HUDEP-2 (cell line): ENCODE measurements at regions not wholly inside any gene's neighbourhood (a gene's known extent, or its start where the extent isn't known, plus 50 kb on each side); places are given as distances from the start of the nearest gene placed in this dataset.
A peak's percentile ranks its signal among the peaks of the same experiment; 100 is the strongest.
"Not testable (repeated sequence)": the region's sequence is repeated elsewhere in the genome, so short reads cannot be mapped to it uniquely, and the experiment has no call there.

Experiments used
- DNase-seq, 76 experiments: peaks; one replicate each; lab custom pipeline; 2025; ENCODE audit not compliant: unreplicated experiment in 76 of 76; lab: John Stamatoyannopoulos, UW

DNA sequence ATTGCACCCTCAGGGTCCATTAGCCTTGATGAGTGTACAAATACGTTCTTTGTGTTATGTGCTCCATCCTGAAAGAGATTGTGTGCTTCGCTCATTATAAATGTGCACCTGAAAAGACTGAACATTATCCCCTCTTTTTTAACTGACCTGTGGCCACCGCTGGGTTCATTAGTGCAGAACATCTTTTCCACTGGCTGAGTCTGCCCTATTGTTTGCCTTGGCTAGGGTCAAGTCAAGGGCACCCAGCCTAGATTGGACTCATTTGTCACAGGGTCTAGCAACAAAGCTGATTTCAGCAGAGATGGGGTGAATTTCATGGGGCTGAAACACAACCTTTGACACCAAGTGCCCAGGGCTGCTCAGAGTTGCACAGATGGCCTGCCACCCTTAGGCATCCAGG, 764.1 kb upstream of the ARRDC3 start:
- no peak for DNase-seq

DNA sequence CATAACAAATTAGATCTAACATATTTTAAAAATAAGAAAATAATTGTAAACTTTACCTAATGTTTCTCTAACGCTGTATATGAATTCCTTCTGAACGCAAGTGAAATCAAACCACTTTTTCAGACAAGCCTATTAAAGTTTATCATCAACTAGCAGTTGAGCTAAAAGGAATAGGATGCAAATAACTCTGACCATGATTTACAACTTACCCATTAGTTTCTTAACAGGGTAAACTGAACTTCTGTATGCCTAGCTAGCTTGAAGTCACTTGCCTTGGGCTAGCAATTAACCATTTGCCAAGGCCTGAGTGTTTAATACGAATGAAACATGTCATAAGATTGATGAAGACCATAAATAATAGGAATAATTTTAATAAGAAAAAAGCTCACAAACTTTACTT, 762.7 kb upstream of the ARRDC3 start:
- no peak for DNase-seq

DNA sequence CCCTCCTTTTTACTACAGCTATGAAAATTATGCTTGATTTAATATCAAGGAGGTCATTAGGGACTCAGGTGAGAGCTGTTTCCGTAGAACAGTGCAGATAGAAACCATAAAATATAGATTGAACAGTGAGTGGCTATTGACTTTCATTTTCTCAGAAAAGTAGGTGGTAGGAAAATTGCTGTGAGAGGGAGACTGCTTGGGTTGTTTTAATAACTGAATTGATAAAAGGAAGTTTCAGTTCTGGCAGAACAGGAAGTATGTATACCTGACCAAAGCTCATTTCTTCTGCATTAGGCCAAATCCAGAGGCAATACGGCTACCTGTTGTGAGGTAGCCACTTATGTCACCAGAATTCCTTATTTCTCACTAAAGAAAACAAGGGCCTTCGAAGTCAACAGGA, 761.7 kb upstream of the ARRDC3 start:
- no peak for DNase-seq

DNA sequence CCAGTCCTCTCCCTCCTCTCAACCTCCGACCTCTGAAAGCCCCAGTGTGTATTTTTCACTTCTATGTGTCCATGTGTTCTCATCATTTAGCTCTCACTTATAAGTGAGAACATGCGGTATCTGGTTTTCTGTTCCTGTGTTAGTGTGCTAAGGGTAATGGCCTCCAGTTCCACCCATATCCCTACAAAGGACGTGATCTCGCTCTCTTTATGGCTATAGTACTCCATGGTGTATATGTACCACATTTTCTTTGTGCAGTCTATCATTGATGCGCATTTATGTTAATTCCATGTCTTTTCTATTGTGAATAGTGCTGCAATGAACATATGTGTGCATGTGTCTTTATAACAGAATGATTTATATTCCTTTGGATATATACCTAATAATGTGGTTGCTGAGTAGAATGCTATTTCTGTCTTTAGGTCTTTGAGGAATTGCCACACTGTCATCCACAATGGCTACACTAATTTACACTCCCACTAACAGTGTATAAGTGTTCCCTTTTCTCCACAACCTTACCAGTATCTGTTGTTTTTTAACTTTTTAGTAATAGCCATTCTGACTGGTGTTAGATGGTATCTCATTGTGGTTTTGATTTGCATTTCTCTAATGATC, 749.3 kb upstream of the ARRDC3 start:
- DNase-seq = not testable (repeated sequence)

DNA sequence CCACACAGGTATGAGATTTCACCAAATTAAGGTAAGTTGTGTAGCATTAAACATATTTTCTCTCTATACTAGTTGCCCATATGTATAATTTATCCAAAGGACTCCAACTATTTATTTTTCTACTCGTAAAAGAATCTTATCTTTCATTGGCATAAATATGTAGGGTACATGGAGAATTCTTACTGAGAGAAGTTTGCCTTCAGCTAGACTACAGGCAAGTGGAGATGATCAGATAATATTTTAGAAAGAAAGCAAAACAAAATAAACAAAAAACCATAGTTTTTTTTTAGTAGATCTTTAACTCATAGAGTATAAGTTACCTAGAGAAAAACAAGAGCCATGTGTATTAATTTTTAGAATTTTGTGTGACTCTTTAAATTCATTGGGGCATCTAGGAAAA, 743.1 kb upstream of the ARRDC3 start:
- no peak for DNase-seq

DNA sequence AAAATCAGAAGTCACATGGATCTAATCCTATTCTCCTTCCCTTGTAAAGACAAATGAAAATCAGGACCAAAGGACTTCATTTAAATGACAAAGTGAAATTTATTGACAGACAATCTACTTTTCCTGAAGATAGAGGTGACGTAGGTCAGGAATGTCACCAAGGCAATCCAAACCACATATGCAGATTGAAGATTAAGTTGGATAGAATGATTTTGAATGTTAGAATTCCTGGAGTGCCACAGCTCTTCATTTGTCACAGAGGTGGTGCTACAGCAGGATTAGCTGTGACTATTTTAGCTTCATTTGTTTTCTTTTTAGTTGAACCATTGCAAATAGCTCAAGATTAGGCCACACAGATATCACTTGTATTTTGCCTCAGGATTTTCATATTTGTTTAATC, 736.0 kb upstream of the ARRDC3 start:
- no peak for DNase-seq

DNA sequence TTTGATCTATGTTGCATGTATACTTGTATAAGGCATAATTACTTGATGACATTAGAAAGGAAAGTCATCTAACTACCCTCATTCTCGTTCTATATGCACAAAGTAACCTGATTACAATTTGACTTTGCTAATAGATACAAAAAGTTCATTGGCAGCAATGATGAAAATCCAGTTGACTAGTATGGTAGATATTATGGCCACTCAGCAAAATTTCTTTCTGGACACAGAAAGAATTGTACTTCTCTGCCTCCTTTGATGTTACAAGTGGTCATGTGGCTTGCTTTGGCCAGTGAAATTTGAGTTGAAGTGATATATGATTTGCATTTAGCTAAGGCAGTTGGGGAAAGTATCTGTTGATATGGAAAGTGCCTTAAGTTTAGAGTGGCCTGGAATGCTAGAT, 723.7 kb upstream of the ARRDC3 start:
- no peak for DNase-seq

DNA sequence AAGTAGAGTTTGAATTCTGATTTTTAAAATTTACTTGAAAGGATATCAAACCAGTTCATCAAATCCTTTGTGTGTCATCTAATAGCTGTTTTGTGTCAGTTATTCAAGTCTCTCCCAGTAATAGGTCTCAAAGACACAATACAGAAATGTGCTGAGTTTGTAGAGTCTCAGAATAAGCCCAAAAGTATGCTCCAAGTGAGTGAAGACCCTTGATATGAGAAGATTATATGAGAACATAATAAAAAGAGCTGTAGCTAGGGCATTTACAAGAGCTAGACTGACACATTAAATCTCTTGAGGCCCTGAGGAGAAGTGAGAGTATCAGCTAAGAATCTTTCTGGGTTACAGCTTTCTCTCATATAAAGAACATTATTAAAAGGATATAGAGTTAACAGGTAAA, 721.0 kb upstream of the ARRDC3 start:
- no peak for DNase-seq

DNA sequence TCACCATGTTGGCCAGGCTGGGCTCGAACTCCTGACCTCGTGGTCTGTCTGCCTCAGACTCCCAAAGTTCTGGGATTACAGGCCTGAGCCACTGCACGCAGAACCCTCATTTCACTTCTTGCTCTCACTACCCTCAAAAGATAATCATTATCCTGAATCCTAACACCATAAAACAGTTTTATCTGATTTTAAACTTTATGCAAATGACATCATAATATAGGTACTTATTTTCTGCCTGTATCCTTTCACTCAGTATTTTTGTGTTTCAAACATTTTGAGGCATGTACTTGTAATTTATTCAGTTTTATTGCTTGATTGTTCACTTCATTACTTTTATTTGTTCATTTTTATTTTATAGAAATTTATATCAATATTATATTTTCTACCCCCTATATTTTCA, 719.2 kb upstream of the ARRDC3 start:
- no peak for DNase-seq

DNA sequence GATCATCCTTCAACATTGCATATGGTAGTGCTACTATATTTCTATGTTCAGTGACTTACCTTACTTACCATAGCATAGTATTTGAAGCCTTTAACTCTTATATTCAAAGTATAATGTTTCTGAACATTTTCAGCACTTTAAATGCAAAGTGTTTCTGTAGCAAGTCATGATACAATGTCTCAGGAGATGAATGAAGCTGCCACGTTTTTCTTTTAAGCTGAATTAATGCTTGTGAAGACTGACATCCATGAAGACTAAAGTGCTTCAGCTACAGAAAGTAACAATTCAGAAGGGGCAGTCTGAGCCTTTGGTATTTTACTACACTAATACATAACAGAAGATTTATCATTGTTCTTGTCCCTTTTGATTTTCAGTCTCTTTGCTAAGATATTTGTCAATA, 709.1 kb upstream of the ARRDC3 start:
- no peak for DNase-seq

DNA sequence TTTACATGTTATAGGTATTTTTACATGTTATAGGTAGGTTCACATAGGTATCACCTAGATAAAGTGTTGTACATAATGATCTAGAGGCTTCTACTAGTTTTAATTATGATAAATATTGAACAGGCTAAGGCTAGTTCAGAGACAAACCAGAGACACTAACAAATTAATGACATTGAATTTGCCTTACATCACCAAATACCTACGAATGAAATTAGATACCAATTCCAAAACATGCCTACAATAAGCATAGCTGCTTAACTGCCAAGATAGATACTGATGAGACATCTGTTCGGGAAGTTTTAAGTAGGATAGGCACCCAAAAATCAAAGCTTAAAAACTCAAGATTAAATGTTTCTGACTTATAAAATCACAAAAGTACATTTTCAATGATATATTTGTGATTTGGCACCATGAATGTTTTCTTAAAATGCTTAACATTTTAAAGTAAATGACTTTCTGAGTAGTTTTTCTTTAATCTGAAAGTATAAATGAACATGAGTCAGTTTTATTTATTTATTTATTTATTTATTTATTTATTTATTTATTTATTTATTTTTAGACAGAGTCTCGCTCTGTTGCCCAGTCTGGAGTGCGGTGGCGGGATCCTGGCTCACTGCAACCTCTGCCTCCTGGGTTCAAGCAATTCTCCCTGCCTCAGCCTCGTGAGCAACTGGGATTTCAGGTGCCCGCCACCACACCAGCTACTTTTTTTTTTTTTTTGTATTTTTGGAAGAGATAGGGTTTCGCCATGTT, 703.1 kb upstream of the ARRDC3 start:
- DNase-seq = no peak

DNA sequence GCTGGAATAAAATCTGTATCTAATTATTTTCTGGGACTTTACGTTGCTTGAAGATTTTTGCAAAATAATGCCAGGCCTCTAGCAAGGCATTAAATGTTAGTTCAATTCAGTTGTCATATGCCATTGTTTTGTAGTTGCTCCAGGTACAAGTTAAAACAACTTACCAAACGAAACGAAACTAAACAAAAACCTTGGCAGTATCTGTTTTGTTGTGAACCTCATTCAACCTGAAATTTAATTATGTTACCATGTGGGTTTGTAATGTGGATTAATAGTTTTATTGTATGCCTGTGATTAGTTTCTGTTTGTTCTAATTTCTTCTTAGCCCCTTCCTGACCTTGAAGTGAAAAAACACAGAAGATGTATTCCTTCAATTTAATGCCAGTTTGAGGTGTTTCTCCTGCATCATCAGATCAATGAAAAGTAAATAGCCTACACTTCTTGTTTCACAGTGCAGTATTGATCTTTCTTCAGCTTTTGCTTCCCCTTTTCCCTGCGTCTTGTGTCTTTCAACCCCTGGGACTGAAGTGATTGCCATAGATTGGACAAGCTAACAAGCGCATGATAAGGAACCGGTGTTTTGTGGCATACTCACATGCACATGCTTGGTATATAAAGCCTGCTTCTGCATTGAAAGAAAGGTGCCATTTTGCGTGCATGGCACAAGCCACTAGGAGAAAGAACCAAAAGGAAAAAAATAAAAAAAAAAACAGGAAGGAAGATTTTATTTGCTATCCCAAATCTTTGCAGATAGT, 699.0 kb upstream of the ARRDC3 start:
- DNase-seq = no peak

DNA sequence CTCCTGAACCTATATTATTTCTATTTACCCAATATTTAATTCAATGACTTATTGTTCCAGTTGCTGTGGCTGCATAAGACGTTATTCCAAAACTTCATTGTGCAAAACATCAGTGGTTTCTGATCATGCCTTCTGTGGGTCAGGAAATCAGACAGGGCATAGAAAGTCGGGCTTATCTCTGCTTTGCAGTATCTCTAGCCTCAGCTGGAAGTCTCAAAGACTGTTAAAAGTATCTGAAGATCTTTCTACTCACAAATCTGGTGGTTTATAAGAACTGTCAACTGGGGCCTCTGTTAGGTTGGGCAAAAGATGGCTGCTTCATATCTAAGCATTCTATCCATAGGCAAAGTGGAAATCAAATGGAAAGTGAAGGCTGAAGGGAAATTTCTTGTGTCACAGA, 687.7 kb upstream of the ARRDC3 start:
- peak in 9 of 76 experiments; percentile 33 to 83 (median 56) for DNase-seq

DNA sequence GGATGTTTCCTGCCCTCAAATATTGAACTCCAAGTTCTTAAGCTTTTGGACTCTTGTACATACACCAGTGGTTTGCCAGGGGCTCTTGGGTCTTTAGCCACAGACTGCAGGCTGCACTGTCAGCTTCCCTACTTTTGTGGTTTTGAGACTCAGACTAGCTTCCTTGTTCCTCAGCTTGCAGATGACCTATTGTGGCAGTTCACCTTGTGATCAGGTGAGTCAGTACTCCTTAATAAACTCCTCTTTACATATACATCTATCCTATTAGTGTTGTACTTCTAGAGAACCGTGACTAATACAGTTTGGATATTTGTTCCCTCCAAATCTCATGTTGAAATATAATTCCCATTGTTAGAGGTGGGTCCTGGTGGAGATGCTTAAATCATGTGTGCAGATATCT, 681.9 kb upstream of the ARRDC3 start:
- DNase-seq = no peak

DNA sequence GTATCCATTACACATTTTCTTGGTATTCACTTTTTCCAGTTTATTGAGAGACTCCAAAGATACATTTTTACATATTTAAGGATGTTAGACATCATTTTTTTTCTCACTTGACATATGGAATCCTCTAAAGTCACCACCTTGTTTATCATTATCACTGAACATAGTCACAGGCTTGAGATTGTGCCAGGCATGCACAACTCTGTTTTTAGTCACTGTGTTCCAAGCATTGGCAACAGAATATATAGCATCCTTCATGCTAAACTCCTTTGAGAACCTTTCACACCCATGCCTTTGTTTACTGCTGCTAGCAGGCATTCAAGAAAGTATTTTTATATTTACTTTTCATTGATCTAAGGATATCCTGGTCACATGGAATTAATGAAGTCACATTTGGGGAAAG, 668.6 kb upstream of the ARRDC3 start:
- no peak for DNase-seq

DNA sequence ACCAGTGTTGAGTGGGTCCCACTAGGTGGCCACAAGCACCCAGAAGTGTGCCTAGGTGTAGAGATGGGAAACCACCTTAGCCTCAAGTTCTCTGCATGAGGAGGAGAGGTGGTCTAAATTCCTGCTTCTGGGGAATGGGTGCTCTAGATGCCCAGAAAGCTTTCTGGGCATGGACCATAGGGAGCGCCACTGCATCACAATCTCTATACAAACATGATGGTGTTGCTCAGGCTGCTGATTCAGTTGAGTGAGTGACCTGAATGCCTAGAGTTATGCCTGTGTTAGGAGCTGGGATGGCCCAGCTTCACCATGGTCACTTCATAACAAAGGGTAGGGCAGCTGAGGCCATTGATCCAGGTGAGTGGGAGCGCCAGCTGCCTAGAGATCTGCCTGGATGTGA, 667.9 kb upstream of the ARRDC3 start:
- no peak for DNase-seq

DNA sequence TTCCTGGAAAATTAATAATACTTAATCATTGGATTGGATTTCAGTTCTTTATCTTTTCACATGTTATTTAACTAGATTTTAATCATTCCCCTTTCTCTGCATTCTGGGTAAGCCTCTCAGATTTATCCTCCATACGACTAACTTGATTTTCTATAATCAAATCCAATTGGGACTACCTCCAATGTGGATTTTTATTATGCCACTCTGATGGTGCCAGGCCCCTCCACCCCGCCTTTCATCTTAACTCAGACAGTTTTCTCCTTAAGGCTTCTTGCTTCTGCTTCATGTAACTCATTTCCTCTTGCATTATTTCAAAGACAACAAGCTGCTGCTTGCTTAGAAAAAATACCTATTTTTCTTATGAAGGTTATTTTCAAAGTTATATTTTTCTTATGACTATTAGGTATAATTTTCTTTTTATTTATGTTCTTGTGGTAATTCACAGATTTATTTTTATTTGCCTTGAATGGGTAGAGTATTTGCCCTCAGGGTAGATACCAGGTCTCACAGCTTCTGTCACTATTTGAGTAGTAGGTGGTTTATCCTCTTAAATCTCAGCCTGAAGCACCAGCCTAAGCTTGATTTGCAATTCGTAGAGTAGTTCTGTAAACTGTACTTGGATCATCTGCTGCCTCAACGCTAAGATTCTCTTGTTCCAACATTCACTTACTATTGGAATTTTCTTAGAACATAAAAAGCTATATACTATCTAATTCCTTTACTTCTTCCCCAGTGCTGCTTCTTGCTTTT, 659.0 kb upstream of the ARRDC3 start:
- no peak for DNase-seq

DNA sequence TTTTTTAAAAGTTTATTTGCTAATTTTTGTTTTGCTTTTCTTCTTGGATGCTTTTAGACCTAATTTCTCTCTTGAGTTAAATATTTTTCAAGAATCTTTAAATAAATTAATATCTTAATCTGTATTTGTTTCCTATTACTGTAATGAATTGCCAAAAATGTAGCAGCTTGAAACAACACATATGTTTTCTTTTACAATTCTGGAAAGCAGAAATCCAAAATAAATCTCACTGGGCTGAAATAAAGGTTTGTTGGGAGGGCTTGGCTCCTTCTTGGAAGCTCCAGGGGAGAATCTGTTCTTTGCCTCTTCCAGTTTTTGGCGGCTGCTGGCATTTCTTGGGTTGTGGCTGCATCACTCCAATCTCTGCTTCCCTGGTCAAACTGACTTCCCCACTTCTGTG, 658.1 kb upstream of the ARRDC3 start:
- DNase-seq = no peak

DNA sequence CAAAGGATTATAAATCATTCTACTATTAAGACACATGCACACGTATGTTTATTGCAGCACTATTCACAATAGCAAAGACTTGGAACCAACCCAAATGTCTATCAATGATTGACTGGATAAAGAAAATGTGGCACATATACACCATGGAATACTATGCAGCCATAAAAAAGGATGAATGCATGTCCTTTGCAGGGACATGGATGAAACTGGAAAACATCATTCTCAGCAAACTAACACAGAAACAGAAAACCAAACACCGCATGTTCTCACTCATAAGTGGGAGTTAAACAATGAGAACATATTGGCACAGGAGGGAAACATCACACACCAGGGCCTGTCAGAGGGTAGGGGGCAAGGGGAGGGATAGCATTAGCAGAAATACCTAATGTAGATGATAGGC, 646.7 kb upstream of the ARRDC3 start:
- not testable (repeated sequence) for DNase-seq

DNA sequence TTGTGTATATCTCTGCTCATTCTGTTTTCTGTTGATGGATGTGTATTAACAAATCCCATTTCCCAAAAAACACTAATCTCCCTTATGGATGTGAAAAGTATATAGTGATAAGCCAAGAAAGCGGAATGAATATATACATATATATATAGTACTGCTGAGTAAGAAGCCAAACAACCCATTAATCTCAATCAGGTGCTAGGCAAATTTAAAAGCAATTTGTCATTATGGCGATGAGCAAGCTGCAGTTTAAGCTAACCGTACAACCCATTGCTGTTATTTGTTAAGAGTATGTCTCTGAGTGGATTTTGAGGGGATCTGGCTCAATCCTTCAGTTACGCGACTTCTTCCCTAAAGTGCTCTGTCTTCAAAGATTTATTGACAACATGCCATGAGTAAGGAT, 640.4 kb upstream of the ARRDC3 start:
- DNase-seq = no peak

DNA sequence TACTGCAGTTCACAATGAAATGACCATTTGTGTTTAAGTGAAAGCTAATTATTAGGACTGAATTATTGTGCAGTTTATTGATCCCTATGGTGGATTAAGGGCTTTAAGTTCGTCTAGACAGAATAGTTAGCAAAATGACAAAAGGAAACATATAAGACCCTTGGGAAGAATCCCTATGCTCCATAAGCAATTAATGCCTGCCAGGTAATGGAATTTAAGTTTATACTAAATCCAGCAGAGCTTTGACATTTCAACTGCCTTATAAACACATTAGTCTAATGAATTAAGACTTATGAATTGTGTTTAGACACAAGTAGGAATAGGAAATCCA, 640.0 kb upstream of the ARRDC3 start:
- no peak for DNase-seq
